BLaER1 (cell line): ENCODE measurements at regions not wholly inside any gene's neighbourhood (a gene's known extent, or its start where the extent isn't known, plus 50 kb on each side); places are given as distances from the start of the nearest gene placed in this dataset.
"Not testable (repeated sequence)": the region's sequence is repeated elsewhere in the genome, so short reads cannot be mapped to it uniquely, and the experiment has no call there.

Source experiments
- H3K27ac ChIP-seq: shearing (Covaris generic); formaldehyde crosslinking; 2 replicates; pipeline ENCODE4 v1.8.1; 2022
- H3K27me3 ChIP-seq: shearing (Covaris generic); formaldehyde crosslinking; 2 replicates; pipeline ENCODE4 v1.8.1; 2022
- H3K36me3 ChIP-seq: shearing (Covaris generic); formaldehyde crosslinking; 2 replicates; pipeline ENCODE4 v1.8.1; 2022
- H3K4me1 ChIP-seq: shearing (Covaris generic); formaldehyde crosslinking; 2 replicates; pipeline ENCODE4 v1.8.1; 2022
- H3K4me2 ChIP-seq: shearing (Covaris generic); formaldehyde crosslinking; 2 replicates; pipeline ENCODE4 v1.8.1; 2022
- H3K4me3 ChIP-seq: shearing (Covaris generic); formaldehyde crosslinking; 2 replicates; pipeline ENCODE4 v1.8.1; 2022
- H3K9ac ChIP-seq: shearing (Covaris generic); formaldehyde crosslinking; 2 replicates; pipeline ENCODE4 v1.8.1; 2022
- H3K9me3 ChIP-seq: shearing (Covaris generic); formaldehyde crosslinking; 2 replicates; pipeline ENCODE4 v1.8.1; 2022
- H4K20me1 ChIP-seq: shearing (Covaris generic); formaldehyde crosslinking; 2 replicates; pipeline ENCODE4 v1.8.1; 2022
- Cebpa-rat ChIP-seq: shearing (Covaris generic); IDR thresholded peaks from 2 replicates; pipeline ENCODE4 v1.8.1; 2022

DNA sequence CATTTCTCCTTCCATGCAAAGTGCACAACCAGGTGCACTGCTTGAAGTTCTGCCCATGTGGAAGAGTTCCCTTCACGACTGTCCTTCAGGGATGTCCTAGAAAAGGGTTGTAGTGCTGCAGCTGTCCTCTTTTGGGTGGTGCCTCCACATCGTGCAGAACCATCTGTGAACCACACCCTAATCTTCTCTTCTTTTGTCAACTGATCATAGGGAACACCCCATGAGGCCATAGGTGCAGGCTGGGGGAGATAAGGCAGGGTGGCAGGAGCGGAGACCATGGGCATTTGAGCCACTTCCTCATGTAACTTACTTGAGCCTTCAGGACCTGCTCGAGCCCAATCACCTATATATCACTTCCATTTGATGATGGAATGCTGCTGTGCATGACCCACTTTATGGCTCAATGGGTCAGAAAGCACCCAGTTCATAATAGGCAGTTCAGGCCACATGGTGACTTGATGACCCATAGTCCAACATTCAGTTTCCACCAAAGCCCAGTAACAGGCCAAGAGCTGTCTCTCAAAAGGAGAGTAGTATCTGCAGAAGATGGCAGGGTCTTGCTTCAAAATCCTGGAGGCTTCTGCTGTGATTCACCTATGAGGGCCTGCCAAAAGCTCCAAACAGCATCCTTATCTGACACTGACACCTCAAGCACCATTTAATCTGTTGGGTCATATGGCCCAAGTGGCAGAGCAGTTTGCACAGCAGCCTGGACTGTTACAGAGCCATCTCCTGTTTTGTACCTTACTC, 84.7 kb upstream of the CYRIA start:
- Histone ChIP-seq H3K9ac (no peak overlapping the region), H3K4me1 (no peaks in the 10 kb centered on the region), H3K27ac (no peak overlapping the region), H3K4me3 (no peak overlapping the region), H4K20me1 (no peaks in the 10 kb centered on the region), H3K9me3 (no peaks in the 10 kb centered on the region), H3K27me3 (no peaks in the 10 kb centered on the region), H3K36me3 (no peaks in the 10 kb centered on the region), H3K4me2 (no peak overlapping the region)
- no peak for TF ChIP-seq Cebpa-rat

DNA sequence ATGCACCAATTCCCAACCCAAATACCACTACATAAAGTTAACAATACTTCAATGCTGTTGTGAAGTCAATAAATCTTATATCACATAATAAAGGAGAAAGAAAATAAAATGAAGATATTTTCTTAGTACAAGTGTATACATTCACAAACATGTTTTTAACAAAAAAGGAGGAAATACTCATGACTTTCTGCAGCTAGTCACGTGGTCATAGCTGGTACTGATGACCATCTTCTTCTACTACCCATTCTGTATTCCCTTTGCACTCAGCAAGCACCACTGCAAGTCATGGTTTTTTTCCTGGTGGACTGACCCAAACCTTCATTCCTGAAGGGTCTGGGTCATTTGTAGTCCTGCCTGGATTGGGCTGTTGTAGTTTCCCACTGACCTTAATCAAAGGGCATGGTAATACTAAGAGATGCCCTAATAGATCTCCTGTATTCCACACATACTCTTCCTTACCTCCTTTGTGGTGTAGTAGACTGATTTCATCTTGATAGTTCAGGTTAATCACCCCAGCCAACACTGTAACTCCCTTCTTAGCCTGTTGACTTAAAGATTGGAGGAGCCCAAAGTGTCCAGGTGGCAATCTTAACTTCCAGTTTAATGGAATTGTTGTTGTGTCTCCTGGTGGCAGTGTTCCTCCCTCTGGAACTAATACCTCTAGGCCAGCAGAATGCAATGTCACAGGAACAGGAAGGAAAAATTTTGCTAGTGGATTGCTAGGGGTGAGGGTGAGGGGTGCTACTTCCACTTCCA, 83.1 kb upstream of the CYRIA start:
- not testable (repeated sequence) for H3K4me3 ChIP-seq, H3K4me2 ChIP-seq, H3K27ac ChIP-seq, H3K9me3 ChIP-seq, H3K36me3 ChIP-seq, H4K20me1 ChIP-seq, H3K4me1 ChIP-seq, H3K27me3 ChIP-seq, H3K9ac ChIP-seq

DNA sequence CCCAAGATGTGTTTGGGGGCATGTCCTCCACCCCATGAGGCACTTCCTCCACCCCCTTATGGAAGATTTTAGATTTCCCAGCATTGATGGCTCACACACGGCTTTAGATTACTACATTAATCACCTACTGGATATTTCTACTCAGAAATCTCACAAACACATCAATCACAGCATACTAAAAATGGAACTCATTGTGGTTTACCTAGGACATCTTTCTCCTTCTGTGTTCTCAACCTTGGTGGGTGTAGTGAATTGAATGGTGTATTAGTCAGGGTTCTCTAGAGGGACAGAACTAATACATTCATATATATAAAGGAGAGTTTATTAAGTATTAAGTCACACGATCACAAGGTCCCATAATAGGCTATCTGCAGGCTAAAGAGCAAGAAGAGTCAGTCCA, 82.1 kb upstream of the CYRIA start:
- Histone ChIP-seq H4K20me1 (no peaks in the 10 kb centered on the region), H3K4me1 (no peaks in the 10 kb centered on the region), H3K9me3 (no peaks in the 10 kb centered on the region), H3K27me3 (no peaks in the 10 kb centered on the region), H3K4me2 (no peak overlapping the region), H3K27ac (no peak overlapping the region), H3K4me3 (no peak overlapping the region), H3K36me3 (no peaks in the 10 kb centered on the region), H3K9ac (no peak overlapping the region)
- no peak for TF ChIP-seq Cebpa-rat

DNA sequence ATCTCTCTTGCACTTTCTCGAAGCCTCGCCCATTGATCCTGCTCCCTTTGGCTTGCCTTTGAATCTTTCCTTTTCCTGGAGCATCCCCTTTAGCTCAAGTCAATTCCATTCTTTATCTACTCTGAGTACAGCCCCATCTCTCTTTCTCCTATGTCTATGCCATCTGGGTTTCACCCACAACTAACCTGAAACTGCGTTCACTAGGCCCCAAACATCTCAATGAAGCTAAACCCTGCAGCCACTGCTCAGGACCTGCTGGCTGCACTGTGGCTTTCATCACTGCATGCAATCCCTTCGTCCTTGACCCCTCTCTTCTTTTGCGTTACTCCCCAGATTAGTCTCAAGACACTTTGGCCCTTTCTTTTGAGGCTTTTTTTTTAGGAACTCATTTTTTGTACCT, 81.6 kb upstream of the CYRIA start:
- H3K9ac ChIP-seq, result no peak overlapping the region
- no peak for TF ChIP-seq Cebpa-rat
- H3K27me3 ChIP-seq, result no peaks in the 10 kb centered on the region
- no peak overlapping the region for H3K27ac ChIP-seq
- H3K4me1 ChIP-seq, result no peaks in the 10 kb centered on the region
- H4K20me1 ChIP-seq, result no peaks in the 10 kb centered on the region
- no peak overlapping the region for H3K4me3 ChIP-seq
- H3K4me2 ChIP-seq, result no peak overlapping the region
- H3K36me3 ChIP-seq, result no peaks in the 10 kb centered on the region
- no peaks in the 10 kb centered on the region for H3K9me3 ChIP-seq

DNA sequence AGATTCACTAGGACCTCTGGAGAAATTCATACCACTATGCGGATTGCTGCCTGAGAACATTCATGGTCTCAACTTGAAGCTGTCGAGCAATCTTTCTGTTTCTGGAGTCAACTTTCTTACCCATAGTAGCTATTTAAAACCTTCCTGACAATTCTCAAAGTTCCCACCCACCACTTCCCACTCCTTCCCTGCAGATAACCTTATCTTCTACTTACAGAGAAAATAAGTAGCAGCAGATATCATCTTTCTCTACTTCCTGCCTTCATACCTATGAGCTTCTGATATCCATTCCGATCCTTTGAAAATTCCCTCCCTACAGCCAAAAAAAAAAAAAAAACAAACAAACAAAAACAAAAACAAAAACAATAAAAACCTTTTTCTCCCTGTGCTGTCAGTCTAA, 81.2 kb upstream of the CYRIA start:
- no peaks in the 10 kb centered on the region for H3K9me3 ChIP-seq
- H4K20me1 ChIP-seq, result no peaks in the 10 kb centered on the region
- no peaks in the 10 kb centered on the region for H3K4me1 ChIP-seq
- H3K9ac ChIP-seq, result no peak overlapping the region
- H3K36me3 ChIP-seq, result no peaks in the 10 kb centered on the region
- no peak overlapping the region for H3K4me3 ChIP-seq
- no peak overlapping the region for H3K27ac ChIP-seq
- TF ChIP-seq Cebpa-rat, result no peak
- no peak overlapping the region for H3K4me2 ChIP-seq
- H3K27me3 ChIP-seq, result no peaks in the 10 kb centered on the region

DNA sequence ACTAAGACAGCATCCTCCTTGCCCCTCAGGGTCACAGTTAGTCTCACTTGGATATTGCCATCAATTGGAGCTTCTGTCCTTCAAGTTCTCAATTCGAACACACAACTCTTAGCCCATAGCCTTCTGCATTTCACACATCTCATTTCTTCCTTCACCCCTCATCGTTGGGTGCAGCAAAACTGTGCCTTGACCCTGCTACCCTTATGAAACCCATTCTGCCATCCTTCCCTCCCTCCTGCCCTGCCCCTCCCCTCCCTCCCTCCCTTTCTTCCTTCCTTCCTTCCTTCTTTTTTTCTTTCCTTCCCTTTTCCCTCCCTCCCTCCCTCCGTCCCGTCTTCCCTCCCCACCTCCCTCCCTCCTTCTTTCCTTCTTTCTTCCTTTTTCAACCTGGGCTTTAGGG, 80.7 kb upstream of the CYRIA start:
- Histone ChIP-seq H3K36me3 (no peaks in the 10 kb centered on the region), H3K9ac (no peak overlapping the region), H3K4me1 (no peaks in the 10 kb centered on the region), H4K20me1 (no peaks in the 10 kb centered on the region), H3K4me3 (no peak overlapping the region), H3K4me2 (no peak overlapping the region), H3K9me3 (no peaks in the 10 kb centered on the region), H3K27me3 (no peaks in the 10 kb centered on the region), H3K27ac (no peak overlapping the region)
- TF ChIP-seq Cebpa-rat, result no peak

DNA sequence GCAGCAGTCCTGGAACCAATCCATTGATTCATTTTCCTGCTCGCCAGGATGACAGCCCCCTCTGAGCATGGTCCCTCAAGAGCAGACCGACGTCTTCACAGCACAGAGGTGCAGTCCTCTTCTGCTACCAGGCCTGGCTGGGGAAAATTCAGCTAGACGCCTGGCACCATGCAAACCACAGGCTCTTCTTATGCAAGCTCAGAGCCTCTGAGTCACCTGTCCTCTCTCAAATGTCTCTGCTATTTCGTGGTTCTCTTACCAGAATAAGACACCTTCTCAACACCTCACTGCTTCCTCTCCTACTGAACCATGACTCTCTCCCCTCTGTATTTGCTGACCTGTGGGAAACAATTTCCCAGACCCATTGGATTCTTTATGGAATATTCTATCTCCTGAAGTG, 79.8 kb upstream of the CYRIA start:
- Histone ChIP-seq H3K4me1 (no peaks in the 10 kb centered on the region), H3K27me3 (no peaks in the 10 kb centered on the region), H3K9me3 (no peaks in the 10 kb centered on the region), H3K9ac (no peak overlapping the region), H3K4me2 (no peak overlapping the region), H3K4me3 (no peak overlapping the region), H4K20me1 (no peaks in the 10 kb centered on the region), H3K36me3 (no peaks in the 10 kb centered on the region), H3K27ac (no peak overlapping the region)
- TF ChIP-seq Cebpa-rat, result no peak

DNA sequence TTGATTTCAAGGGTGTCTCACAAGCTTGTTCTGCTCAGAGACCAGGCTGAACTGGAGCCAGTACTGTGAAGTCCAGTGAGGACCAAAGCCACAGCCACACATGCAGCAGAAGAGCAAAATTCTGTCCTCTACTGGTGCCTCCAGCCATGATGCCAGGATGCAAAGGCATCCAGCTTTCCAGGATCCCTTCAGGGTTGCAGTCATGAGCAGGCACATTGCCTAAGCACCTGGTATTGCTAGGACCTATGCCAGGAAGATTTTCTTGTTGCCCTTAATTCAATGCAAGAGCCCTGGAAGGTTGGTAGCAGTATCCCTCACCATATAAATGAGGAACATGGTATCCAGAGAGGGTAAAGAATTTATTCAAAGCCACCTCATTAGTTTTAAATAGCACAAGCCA, 78.9 kb upstream of the CYRIA start:
- no peak overlapping the region for H3K4me2 ChIP-seq
- H3K4me3 ChIP-seq, result no peak overlapping the region
- TF ChIP-seq Cebpa-rat, result no peak
- no peaks in the 10 kb centered on the region for H3K4me1 ChIP-seq
- no peaks in the 10 kb centered on the region for H3K9me3 ChIP-seq
- no peaks in the 10 kb centered on the region for H3K27me3 ChIP-seq
- H3K9ac ChIP-seq, result no peak overlapping the region
- no peak overlapping the region for H3K27ac ChIP-seq
- H4K20me1 ChIP-seq, result no peaks in the 10 kb centered on the region
- H3K36me3 ChIP-seq, result no peaks in the 10 kb centered on the region

DNA sequence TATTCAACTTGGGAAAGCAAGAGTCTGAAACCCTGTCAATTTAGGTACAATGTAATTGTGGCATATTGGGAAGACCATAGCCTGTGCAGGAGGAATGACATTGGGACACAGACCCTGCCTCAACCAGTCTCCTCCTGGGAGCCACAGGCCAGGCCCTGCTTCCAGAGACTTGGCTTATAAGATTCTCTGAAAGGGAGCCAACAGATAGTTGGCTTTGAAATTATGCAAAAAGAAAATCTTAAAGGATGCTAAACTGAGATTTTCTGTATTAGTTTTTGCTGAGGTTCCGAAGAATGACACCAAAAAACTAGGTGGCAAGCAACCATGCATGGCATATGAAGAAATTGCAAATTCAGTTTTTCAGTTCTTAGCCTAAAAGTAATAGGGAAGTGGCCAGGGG, 76.4 kb upstream of the CYRIA start:
- Histone ChIP-seq H3K27ac (no peak overlapping the region), H3K9ac (no peak overlapping the region), H3K27me3 (no peaks in the 10 kb centered on the region), H4K20me1 (no peaks in the 10 kb centered on the region), H3K9me3 (no peaks in the 10 kb centered on the region), H3K4me3 (no peak overlapping the region), H3K36me3 (no peaks in the 10 kb centered on the region), H3K4me1 (no peaks in the 10 kb centered on the region), H3K4me2 (no peak overlapping the region)
- TF ChIP-seq Cebpa-rat, result no peak

DNA sequence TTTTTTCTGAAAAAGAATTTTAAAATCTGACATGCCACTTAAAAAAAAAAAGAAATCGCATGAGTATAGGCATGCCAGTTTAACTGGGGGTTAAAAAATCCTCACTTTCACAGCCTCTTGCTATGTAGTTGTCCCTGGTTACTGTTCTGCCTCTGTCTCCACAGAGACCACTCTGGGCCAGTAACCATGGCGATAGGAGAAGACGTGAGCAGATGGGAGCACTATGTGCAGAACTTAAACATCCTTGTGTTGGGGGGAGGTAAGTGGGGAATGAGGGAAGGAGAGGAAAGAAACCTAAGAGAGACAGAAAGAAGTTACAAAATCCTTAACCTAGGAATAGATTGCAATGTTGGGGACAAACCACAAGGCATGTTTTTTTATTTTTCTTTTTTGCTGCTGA, 75.9 kb upstream of the CYRIA start:
- H3K4me2 ChIP-seq, result no peak overlapping the region
- H3K27ac ChIP-seq, result no peak overlapping the region
- no peaks in the 10 kb centered on the region for H3K4me1 ChIP-seq
- H4K20me1 ChIP-seq, result no peaks in the 10 kb centered on the region
- no peak overlapping the region for H3K9ac ChIP-seq
- H3K9me3 ChIP-seq, result no peaks in the 10 kb centered on the region
- no peaks in the 10 kb centered on the region for H3K36me3 ChIP-seq
- H3K27me3 ChIP-seq, result no peaks in the 10 kb centered on the region
- H3K4me3 ChIP-seq, result no peak overlapping the region
- TF ChIP-seq Cebpa-rat, result no peak
